CD4-positive, alpha-beta T cell (primary cell): ENCODE measurements at regions not wholly inside any gene's neighbourhood (a gene's known extent, or its start where the extent isn't known, plus 50 kb on each side); places are given as distances from the start of the nearest gene placed in this dataset.

Experiments
- ATAC-seq: fragments of 200-7000 bp; cut with Tn5 transposase; one replicate; pipeline ENCODE4 v1.10.0; 2022; ENCODE audit warnings: mild to moderate bottlenecking; ENCODE audit not compliant: poor library complexity
- CTCF ChIA-PET: fragments of 350-600 bp; sonication (Branson Sonifier 250); formaldehyde crosslinking; loops from one replicate; lab custom pipeline; 2021; ENCODE audit warnings: antibody characterized with exemption, inconsistent platforms; lab: Charles Lee
- POLR2A ChIA-PET: fragments of 350-600 bp; sonication (Branson Sonifier 250); formaldehyde crosslinking; loops from one replicate; lab custom pipeline; 2021; ENCODE audit warnings: antibody characterized with exemption, inconsistent platforms; lab: Charles Lee
- DNase-seq, 14 experiments: peaks; one replicate each; pipeline ENCODE4 v3.0.0-alpha.2; 2013 to 2020; ENCODE audit warnings: mixed read lengths in 2 of 14
- H3K27ac ChIP-seq, 2 donors: one replicate each; pipeline versions ENCODE4 v1.5.1 to v1.7.0; 2013; ENCODE audit warnings: low read length in 2 of 2, low read depth in 1 of 2, mild to moderate bottlenecking in 1 of 2
- H3K27me3 ChIP-seq, 2 experiments: 1 replicate in 1 of 2; 2 replicates in 1 of 2; pipeline versions ENCODE4 v1.6.1 to v1.7.0; 2013; ENCODE audit warnings: low read length in 2 of 2, control low read depth in 1 of 2, mild to moderate bottlenecking in 1 of 2, moderate library complexity in 1 of 2; ENCODE audit not compliant: insufficient read depth in 2 of 2, control insufficient read depth in 1 of 2
- H3K36me3 ChIP-seq: one replicate; pipeline ENCODE4 v1.6.1; 2013; ENCODE audit warnings: low read length, control low read depth; ENCODE audit not compliant: insufficient read depth
- H3K4me1 ChIP-seq: one replicate; pipeline ENCODE4 v1.6.1; 2013; ENCODE audit warnings: low read length, control low read depth; ENCODE audit not compliant: insufficient read depth
- H3K4me3 ChIP-seq: one replicate; pipeline ENCODE4 v1.5.1; 2013; ENCODE audit warnings: mild to moderate bottlenecking, low read length, moderate library complexity
- H3K9me3 ChIP-seq, 2 experiments: 1 replicate in 1 of 2; 2 replicates in 1 of 2; pipeline versions ENCODE4 v1.6.1 to v1.7.0; 2013; ENCODE audit warnings: low read length in 2 of 2, mild to moderate bottlenecking in 2 of 2, control low read depth in 1 of 2, moderate library complexity in 1 of 2; ENCODE audit not compliant: control insufficient read depth in 1 of 2, insufficient read depth in 1 of 2
- H3K27ac Mint-ChIP-seq: one replicate; pipeline ENCODE4 v1.8.0; 2020; ENCODE audit warnings: mixed read lengths
- H3K27me3 Mint-ChIP-seq: one replicate; pipeline ENCODE4 v1.8.0; 2021; ENCODE audit warnings: mixed read lengths
- H3K36me3 Mint-ChIP-seq: one replicate; pipeline ENCODE4 v1.8.0; 2021; ENCODE audit warnings: low read depth, mixed read lengths
- H3K4me1 Mint-ChIP-seq: one replicate; pipeline ENCODE4 v1.8.0; 2021; ENCODE audit warnings: low read depth, mixed read lengths
- H3K4me3 Mint-ChIP-seq: one replicate; pipeline ENCODE4 v1.8.0; 2020; ENCODE audit warnings: mild to moderate bottlenecking, mixed read lengths
- H3K9me3 Mint-ChIP-seq: one replicate; pipeline ENCODE4 v1.8.0; 2020; ENCODE audit warnings: mixed read lengths
- intact Hi-C, 2 experiments: fragments of 100-400 bp; cut with DNase I in 1 of 2; cut with micrococcal nuclease in 1 of 2; formaldehyde crosslinking; loops; one replicate each; pipeline versions ENCODE4 v1.15.1 to v1.9.0; 2023 to 2025; cut with DNase I, micrococcal nuclease
- TF ChIP-seq, protein P1 (sequence below): fragments of 200-600 bp; IDR thresholded peaks from one replicate; pipeline ENCODE4 v1.8.0; 2022; ENCODE audit warnings: antibody characterized with exemption, mild to moderate bottlenecking

DNA sequence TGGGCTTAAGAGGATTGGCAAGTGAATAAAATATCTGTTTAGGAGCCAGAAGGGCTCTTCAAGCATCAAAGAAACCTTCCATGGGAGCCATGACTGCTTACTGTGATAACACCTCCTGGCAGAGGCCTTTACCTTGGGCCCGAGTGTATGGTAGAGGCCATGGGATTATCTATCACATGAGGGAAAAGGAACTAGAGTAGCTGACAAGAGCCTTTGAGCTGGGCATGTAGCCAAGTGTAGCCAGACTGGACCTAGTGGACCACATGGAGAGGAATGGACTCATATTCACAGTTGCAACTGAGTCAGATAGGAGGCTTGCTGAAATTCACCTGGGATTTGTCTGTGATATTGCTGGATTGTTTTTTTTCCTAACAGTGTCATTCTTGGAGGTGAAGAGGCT, 276.0 kb upstream of the ZFHX3 start:
- no peaks in the 10 kb centered on the region for H3K27me3 Mint-ChIP-seq
- H3K36me3 ChIP-seq = no peaks in the 10 kb centered on the region
- H3K27ac Mint-ChIP-seq = no peak overlapping the region
- no peak overlapping the region for H3K4me3 Mint-ChIP-seq
- intact Hi-C loops = no loop called here
- H3K4me1 Mint-ChIP-seq = no peaks in the 10 kb centered on the region
- H3K4me3 ChIP-seq = no peak overlapping the region
- DNase-seq (no peak), ATAC-seq (no peak)
- CTCF ChIA-PET = no interaction called here
- no peaks in the 10 kb centered on the region for H3K36me3 Mint-ChIP-seq
- POLR2A ChIA-PET = no interaction called here
- TF ChIP-seq, protein P1, sequence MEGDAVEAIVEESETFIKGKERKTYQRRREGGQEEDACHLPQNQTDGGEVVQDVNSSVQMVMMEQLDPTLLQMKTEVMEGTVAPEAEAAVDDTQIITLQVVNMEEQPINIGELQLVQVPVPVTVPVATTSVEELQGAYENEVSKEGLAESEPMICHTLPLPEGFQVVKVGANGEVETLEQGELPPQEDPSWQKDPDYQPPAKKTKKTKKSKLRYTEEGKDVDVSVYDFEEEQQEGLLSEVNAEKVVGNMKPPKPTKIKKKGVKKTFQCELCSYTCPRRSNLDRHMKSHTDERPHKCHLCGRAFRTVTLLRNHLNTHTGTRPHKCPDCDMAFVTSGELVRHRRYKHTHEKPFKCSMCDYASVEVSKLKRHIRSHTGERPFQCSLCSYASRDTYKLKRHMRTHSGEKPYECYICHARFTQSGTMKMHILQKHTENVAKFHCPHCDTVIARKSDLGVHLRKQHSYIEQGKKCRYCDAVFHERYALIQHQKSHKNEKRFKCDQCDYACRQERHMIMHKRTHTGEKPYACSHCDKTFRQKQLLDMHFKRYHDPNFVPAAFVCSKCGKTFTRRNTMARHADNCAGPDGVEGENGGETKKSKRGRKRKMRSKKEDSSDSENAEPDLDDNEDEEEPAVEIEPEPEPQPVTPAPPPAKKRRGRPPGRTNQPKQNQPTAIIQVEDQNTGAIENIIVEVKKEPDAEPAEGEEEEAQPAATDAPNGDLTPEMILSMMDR = no peak
- no peaks in the 10 kb centered on the region for H3K27me3 ChIP-seq
- H3K9me3 Mint-ChIP-seq = no peaks in the 10 kb centered on the region
- H3K4me1 ChIP-seq = no peaks in the 10 kb centered on the region
- H3K9me3 ChIP-seq = peaks cover 0 to 4% of the 10 kb centered on the region in 2 experiments
- H3K27ac ChIP-seq = no peak overlapping the region

DNA sequence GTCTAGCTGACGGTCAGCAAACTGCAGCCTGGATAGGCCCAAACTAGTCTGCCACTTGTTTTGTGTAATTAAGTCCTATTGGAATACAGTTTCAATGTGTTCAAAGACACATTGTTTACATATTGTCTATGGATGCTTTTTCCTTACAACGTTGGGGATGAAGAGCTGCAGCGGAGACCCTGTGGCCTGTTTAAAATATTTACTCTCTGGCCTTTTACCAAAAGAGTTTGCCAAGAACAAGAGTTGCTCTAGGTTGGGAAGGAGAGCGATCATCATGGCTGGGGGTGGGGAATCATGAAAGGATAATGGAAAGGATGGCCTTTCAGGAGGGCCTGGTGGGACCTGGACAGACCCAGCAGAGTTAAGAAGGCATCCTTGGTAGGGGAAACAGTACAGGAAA, 274.9 kb upstream of the ZFHX3 start:
- POLR2A ChIA-PET = no interaction called here
- ATAC-seq = no peak
- intact Hi-C loops = no loop called here

DNA sequence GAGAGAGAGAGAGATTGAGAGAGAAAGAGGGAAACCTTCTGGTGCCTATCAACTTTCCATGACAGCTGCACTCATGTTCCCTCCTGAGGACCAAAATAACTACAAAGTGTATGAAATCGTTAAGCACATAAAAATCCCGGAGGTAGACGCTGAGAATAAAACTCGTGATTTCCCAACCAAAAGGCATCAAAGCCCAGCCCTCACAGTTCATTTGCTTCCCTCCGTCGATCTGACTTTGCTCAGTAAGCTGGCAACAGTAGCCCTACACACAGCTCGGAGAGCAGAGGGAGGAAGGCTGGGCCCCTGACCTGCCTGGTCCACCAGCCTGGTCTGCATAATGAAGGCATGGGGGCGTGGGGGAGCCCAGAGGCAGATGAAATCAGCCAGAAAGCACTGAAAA, 273.9 kb upstream of the ZFHX3 start:
- ATAC-seq (no peak), DNase-seq (no peak)
- no peaks in the 10 kb centered on the region for H3K36me3 Mint-ChIP-seq
- no peaks in the 10 kb centered on the region for H3K4me1 Mint-ChIP-seq
- Histone ChIP-seq H3K27ac (no peak overlapping the region), H3K27me3 (no peaks in the 10 kb centered on the region), H3K9me3 (peaks cover 0 to 7% of the 10 kb centered on the region in 2 experiments), H3K4me3 (no peak overlapping the region), H3K4me1 (no peaks in the 10 kb centered on the region), H3K36me3 (no peaks in the 10 kb centered on the region)
- no peaks in the 10 kb centered on the region for H3K27me3 Mint-ChIP-seq
- no peak overlapping the region for H3K27ac Mint-ChIP-seq
- H3K9me3 Mint-ChIP-seq = no peaks in the 10 kb centered on the region
- TF ChIP-seq, protein P1 = no peak
- no peak overlapping the region for H3K4me3 Mint-ChIP-seq
- ChIA-PET CTCF (no interaction called here), POLR2A (no interaction called here)
- intact Hi-C loops = no loop called here

More for the DNA sequence above, 274.9 kb upstream of the ZFHX3 start:
- DNase-seq = no peak
- no peaks in the 10 kb centered on the region for H3K36me3 ChIP-seq
- CTCF ChIA-PET = no interaction called here
- H3K4me1 ChIP-seq = no peaks in the 10 kb centered on the region
- no peak overlapping the region for H3K27ac ChIP-seq
- H3K27me3 ChIP-seq = no peaks in the 10 kb centered on the region
- TF ChIP-seq, protein P1 = no peak
- Mint-ChIP-seq H3K4me3 (no peak overlapping the region), H3K27me3 (no peaks in the 10 kb centered on the region), H3K36me3 (no peaks in the 10 kb centered on the region), H3K4me1 (no peaks in the 10 kb centered on the region), H3K27ac (no peak overlapping the region), H3K9me3 (no peaks in the 10 kb centered on the region)
- H3K4me3 ChIP-seq = no peak overlapping the region
- H3K9me3 ChIP-seq = peaks cover 0 to 7% of the 10 kb centered on the region in 2 experiments
